IPS DF 6.9 (cell line): ENCODE measurements at regions not wholly inside any gene's neighbourhood (a gene's known extent, or its start where the extent isn't known, plus 50 kb on each side); places are given as distances from the start of the nearest gene placed in this dataset.

ENCODE experiments used
- DNase-seq: peaks from one replicate; pipeline ENCODE4 v3.0.0-alpha.2; 2013; ENCODE audit warnings: low read depth, low spot score
- H3K27ac ChIP-seq: one replicate; pipeline ENCODE4 v1.5.1; 2013; ENCODE audit warnings: low read length, control low read depth
- H3K27me3 ChIP-seq: 2 replicates; pipeline ENCODE4 v1.6.1; 2013; ENCODE audit warnings: mild to moderate bottlenecking, low read length; ENCODE audit not compliant: control insufficient read depth, insufficient read depth
- H3K36me3 ChIP-seq: 2 replicates; pipeline ENCODE4 v1.6.1; 2013; ENCODE audit warnings: low read length; ENCODE audit not compliant: control insufficient read depth, insufficient read depth
- H3K4me1 ChIP-seq: 2 replicates; pipeline ENCODE4 v1.6.1; 2013; ENCODE audit warnings: low read length; ENCODE audit not compliant: control insufficient read depth, insufficient read depth
- H3K4me3 ChIP-seq: 2 replicates; pipeline ENCODE4 v1.5.1; 2013; ENCODE audit warnings: mild to moderate bottlenecking, low read length
- H3K9me3 ChIP-seq: 2 replicates; pipeline ENCODE4 v1.6.1; 2013; ENCODE audit warnings: low read length, inconsistent platforms; ENCODE audit not compliant: control insufficient read depth, insufficient read depth
- WGBS: extraction: QIAGEN DNeasy Blood & Tissue Kit; methylation state at CpG from one replicate; pipeline ENCODE4 v1.1.7; 2013; ENCODE audit warnings: mixed read lengths, missing lambda C conversion rate; ENCODE audit not compliant: insufficient read length, insufficient coverage; 5-methylcytosine and 5-hydroxymethylcytosine counted together

GRCh38 chr7:125504848-125505247 lies 575.2 kb upstream of the POT1 start:
- Histone ChIP-seq H3K27me3 (no peaks in the 10 kb centered on the region), H3K27ac (no peak overlapping the region), H3K4me1 (peaks cover 5% of the 10 kb centered on the region; the same call in 1 of the 2 replicates), H3K36me3 (no peaks in the 10 kb centered on the region), H3K9me3 (no peaks in the 10 kb centered on the region), H3K4me3 (no peak overlapping the region)
- no peak for DNase-seq
- no CpG with 5 or more reads among the region's 2 CpGs for WGBS

GRCh38 chr7:125495997-125496396 lies 566.4 kb upstream of the POT1 start:
- no peaks in the 10 kb centered on the region for H3K9me3 ChIP-seq
- DNase-seq, result no peak
- no peaks in the 10 kb centered on the region for H3K27me3 ChIP-seq
- no peak overlapping the region for H3K27ac ChIP-seq
- no peaks in the 10 kb centered on the region for H3K4me1 ChIP-seq
- no peak overlapping the region for H3K4me3 ChIP-seq
- no CpG with 5 or more reads among the region's 1 CpG for WGBS
- no peaks in the 10 kb centered on the region for H3K36me3 ChIP-seq

- Histone ChIP-seq H3K27ac (no peak overlapping the region), H3K27me3 (no peaks in the 10 kb centered on the region), H3K4me1 (no peaks in the 10 kb centered on the region), H3K36me3 (no peaks in the 10 kb centered on the region), H3K4me3 (no peak overlapping the region), H3K9me3 (no peaks in the 10 kb centered on the region)
- no peak for DNase-seq
- WGBS, result no CpG with 5 or more reads among the region's 1 CpG
Observed at GRCh38 chr7:125492521-125492920, 562.9 kb upstream of the POT1 start.

GRCh38 chr7:125491137-125491536 lies 561.5 kb upstream of the POT1 start:
- WGBS, result no CpG with 5 or more reads among the region's 1 CpG
- H3K4me3 ChIP-seq, result no peak overlapping the region
- no peaks in the 10 kb centered on the region for H3K36me3 ChIP-seq
- no peaks in the 10 kb centered on the region for H3K27me3 ChIP-seq
- no peak overlapping the region for H3K27ac ChIP-seq
- no peak for DNase-seq
- H3K4me1 ChIP-seq, result no peaks in the 10 kb centered on the region
- H3K9me3 ChIP-seq, result no peaks in the 10 kb centered on the region

GRCh38 chr7:125490167-125490566 lies 560.5 kb upstream of the POT1 start:
- no peak overlapping the region for H3K27ac ChIP-seq
- no peaks in the 10 kb centered on the region for H3K27me3 ChIP-seq
- no peaks in the 10 kb centered on the region for H3K36me3 ChIP-seq
- no peak for DNase-seq
- H3K9me3 ChIP-seq, result no peaks in the 10 kb centered on the region
- WGBS, result no CpG with 5 or more reads among the region's 4 CpGs
- no peaks in the 10 kb centered on the region for H3K4me1 ChIP-seq
- H3K4me3 ChIP-seq, result no peak overlapping the region

GRCh38 chr7:125485223-125485622 lies 555.6 kb upstream of the POT1 start:
- Histone ChIP-seq H3K27me3 (no peaks in the 10 kb centered on the region), H3K4me1 (no peaks in the 10 kb centered on the region), H3K36me3 (no peaks in the 10 kb centered on the region), H3K27ac (no peak overlapping the region), H3K4me3 (no peak overlapping the region), H3K9me3 (no peaks in the 10 kb centered on the region)
- WGBS, result no CpG with 5 or more reads among the region's 2 CpGs
- DNase-seq, result no peak

- H3K9me3 ChIP-seq, result no peaks in the 10 kb centered on the region
- no CpG with 5 or more reads among the region's 2 CpGs for WGBS
- DNase-seq, result no peak
- no peaks in the 10 kb centered on the region for H3K4me1 ChIP-seq
- no peak overlapping the region for H3K27ac ChIP-seq
- no peak overlapping the region for H3K4me3 ChIP-seq
- H3K36me3 ChIP-seq, result no peaks in the 10 kb centered on the region
- H3K27me3 ChIP-seq, result no peaks in the 10 kb centered on the region
Observed at GRCh38 chr7:125484755-125485154, 555.1 kb upstream of the POT1 start.

GRCh38 chr7:125481323-125481722 lies 551.7 kb upstream of the POT1 start:
- Histone ChIP-seq H3K27me3 (no peaks in the 10 kb centered on the region), H3K4me1 (no peaks in the 10 kb centered on the region), H3K9me3 (no peaks in the 10 kb centered on the region), H3K36me3 (no peaks in the 10 kb centered on the region), H3K27ac (no peak overlapping the region), H3K4me3 (no peak overlapping the region)
- WGBS, result no CpG with 5 or more reads among the region's 7 CpGs
- DNase-seq, result no peak

GRCh38 chr7:125480762-125481161 lies 551.1 kb upstream of the POT1 start:
- WGBS, result no CpG with 5 or more reads among the region's 10 CpGs
- Histone ChIP-seq H3K27ac (no peak overlapping the region), H3K4me3 (no peak overlapping the region), H3K27me3 (no peaks in the 10 kb centered on the region), H3K9me3 (no peaks in the 10 kb centered on the region), H3K36me3 (no peaks in the 10 kb centered on the region), H3K4me1 (no peaks in the 10 kb centered on the region)
- no peak for DNase-seq

- no CpG with 5 or more reads among the region's 16 CpGs for WGBS
- H3K4me3 ChIP-seq, result no peak overlapping the region
- H3K36me3 ChIP-seq, result no peaks in the 10 kb centered on the region; the same call in 1 of the 2 replicates
Observed at GRCh38 chr7:125468855-125469174, 539.2 kb upstream of the POT1 start.

GRCh38 chr7:125467996-125468854 lies 538.6 kb upstream of the POT1 start:
- Histone ChIP-seq H3K4me3 (no peak overlapping the region), H3K9me3 (no peaks in the 10 kb centered on the region), H3K27ac (no peak overlapping the region), H3K27me3 (no peaks in the 10 kb centered on the region), H3K36me3 (no peaks in the 10 kb centered on the region; the same call in 1 of the 2 replicates), H3K4me1 (no peaks in the 10 kb centered on the region)
- WGBS, result no CpG with 5 or more reads among the region's 17 CpGs
- DNase-seq, result no peak

More at GRCh38 chr7:125468855-125469174, 539.2 kb upstream of the POT1 start:
- no peaks in the 10 kb centered on the region for H3K9me3 ChIP-seq
- no peaks in the 10 kb centered on the region for H3K4me1 ChIP-seq
- no peaks in the 10 kb centered on the region for H3K27me3 ChIP-seq
- no peak overlapping the region for H3K27ac ChIP-seq
- no peak for DNase-seq
